ENCODE measurements at regions not wholly inside any gene's neighbourhood (a gene's known extent, or its start where the extent isn't known, plus 50 kb on each side); places are given as distances from the start of the nearest gene placed in this dataset.
"Not testable (repeated sequence)": the region's sequence is repeated elsewhere in the genome, so short reads cannot be mapped to it uniquely, and the experiment has no call there.

DNA sequence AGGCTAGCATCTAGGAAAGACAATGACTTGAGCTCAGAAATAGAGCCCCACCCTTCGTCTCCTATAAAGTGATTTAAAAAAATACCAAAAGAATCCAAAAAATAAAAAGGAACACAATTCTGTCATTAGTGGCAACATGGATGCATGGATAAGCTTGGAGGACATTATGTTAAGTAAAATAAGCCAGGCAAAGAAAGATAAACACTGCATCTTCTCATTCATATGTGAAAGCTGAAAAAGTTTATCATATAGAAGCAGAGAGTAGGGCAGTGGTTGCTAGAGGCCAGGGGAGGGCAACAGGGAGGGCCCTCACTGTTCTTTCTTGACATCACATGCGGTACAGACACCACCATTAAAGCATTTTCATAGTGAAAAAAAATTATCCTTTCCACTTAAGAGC is 220.9 kb upstream of the TRPC7 start:
- intact Hi-C loops (cut with DNase I) = no loop called here
- 79% methylated on average over 2 of the region's 2 CpGs for WGBS
- no peak overlapping the region for H3K27ac ChIP-seq (replicated peaks in 1 of 4)

DNA sequence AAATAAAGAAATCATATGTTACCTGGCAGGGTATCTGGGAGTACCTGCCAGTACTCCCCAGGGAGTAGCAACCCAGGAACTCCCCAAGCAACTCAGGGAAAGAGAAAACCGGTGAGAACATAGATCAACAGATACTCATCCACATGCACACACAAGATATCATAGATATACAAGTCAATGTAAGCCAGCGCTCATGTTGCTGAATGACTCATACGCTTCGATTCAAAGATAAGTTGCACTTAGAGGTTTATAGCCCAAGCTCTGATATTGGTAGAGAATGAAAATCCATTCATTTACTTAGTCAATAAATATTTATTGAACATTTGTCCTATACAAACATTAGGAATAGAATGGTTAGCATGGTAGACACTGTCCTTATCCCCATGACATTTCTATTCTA is 219.1 kb upstream of the TRPC7 start:
- Histone ChIP-seq H3K36me3 (no peaks in the 10 kb centered on the region), H3K4me1 (no peaks in the 10 kb centered on the region), H3K4me3 (no peak overlapping the region), H3K27me3 (no peaks in the 10 kb centered on the region), H3K27ac (replicated peaks in 1 of 4) (no peak overlapping the region), H3K9me3 (no peaks in the 10 kb centered on the region)
- DNase-seq (ENCODE audit: extremely low spot score) = no peak
- TF ChIP-seq POLR2AphosphoS5 (IDR thresholded peaks at IDR 0.05) (no peak), EP300 (IDR thresholded peaks at IDR 0.05) (no peak), POLR2A (IDR thresholded peaks at IDR 0.05; ENCODE audit: low read depth) (no peak), CTCF (IDR thresholded peaks at IDR 0.05) (no peak)
- intact Hi-C loops (cut with DNase I) = no loop called here
- WGBS = 87% methylated on average over 4 of the region's 4 CpGs

More for the DNA sequence above, 220.9 kb upstream of the TRPC7 start:
- Histone ChIP-seq H3K9me3 (no peaks in the 10 kb centered on the region), H3K4me3 (no peak overlapping the region), H3K27me3 (no peaks in the 10 kb centered on the region), H3K4me1 (no peaks in the 10 kb centered on the region), H3K36me3 (no peaks in the 10 kb centered on the region)
- DNase-seq (ENCODE audit: extremely low spot score) = no peak
- no peak for TF ChIP-seq EP300 (IDR thresholded peaks at IDR 0.05)
- no peak for TF ChIP-seq POLR2AphosphoS5 (IDR thresholded peaks at IDR 0.05)
- no peak for TF ChIP-seq CTCF (IDR thresholded peaks at IDR 0.05)
- TF ChIP-seq POLR2A (IDR thresholded peaks at IDR 0.05; ENCODE audit: low read depth) = no peak

GRCh38 chr5:136579238-136579637 is 213.9 kb upstream of the TRPC7 start:
- no peak overlapping the region for H3K27ac ChIP-seq (replicated peaks in 1 of 4)
- no peaks in the 10 kb centered on the region for H3K36me3 ChIP-seq
- TF ChIP-seq EP300 (IDR thresholded peaks at IDR 0.05) = no peak
- TF ChIP-seq POLR2A (IDR thresholded peaks at IDR 0.05; ENCODE audit: low read depth) = no peak
- no peak for TF ChIP-seq CTCF (IDR thresholded peaks at IDR 0.05)
- no peak for TF ChIP-seq POLR2AphosphoS5 (IDR thresholded peaks at IDR 0.05)
- no peaks in the 10 kb centered on the region for H3K4me1 ChIP-seq
- H3K27me3 ChIP-seq = no peaks in the 10 kb centered on the region
- 61% methylated on average over 3 of the region's 3 CpGs for WGBS
- no peak overlapping the region for H3K4me3 ChIP-seq
- no peaks in the 10 kb centered on the region for H3K9me3 ChIP-seq
- intact Hi-C loops (cut with DNase I) = no loop called here
- no peak for DNase-seq (ENCODE audit: extremely low spot score)

DNA sequence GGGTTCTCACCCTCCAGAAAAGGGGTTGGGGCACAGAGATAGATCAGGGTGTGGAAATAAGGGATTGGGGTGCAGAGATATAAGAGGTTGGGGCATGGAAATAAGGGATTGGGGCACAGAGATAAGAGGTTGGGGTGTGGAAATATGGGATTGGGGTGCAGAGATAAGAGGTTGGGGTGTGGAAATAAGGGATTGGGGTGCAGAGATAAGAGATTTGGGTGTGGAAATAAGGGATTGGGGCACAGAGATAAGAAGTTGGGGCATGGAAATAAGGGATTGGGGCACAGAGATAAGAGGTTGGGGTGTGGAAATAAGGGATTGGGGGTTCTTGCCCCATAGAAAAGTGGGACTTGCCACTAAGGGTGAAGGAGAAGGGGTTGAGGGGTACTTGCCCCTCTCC is 204.5 kb upstream of the TRPC7 start:
- intact Hi-C loops (cut with DNase I); H3K27ac ChIP-seq (replicated peaks in 1 of 4); H3K4me1 ChIP-seq; H3K27me3 ChIP-seq; H3K36me3 ChIP-seq; DNase-seq (ENCODE audit: extremely low spot score); H3K4me3 ChIP-seq; H3K9me3 ChIP-seq: not testable (repeated sequence)

DNA sequence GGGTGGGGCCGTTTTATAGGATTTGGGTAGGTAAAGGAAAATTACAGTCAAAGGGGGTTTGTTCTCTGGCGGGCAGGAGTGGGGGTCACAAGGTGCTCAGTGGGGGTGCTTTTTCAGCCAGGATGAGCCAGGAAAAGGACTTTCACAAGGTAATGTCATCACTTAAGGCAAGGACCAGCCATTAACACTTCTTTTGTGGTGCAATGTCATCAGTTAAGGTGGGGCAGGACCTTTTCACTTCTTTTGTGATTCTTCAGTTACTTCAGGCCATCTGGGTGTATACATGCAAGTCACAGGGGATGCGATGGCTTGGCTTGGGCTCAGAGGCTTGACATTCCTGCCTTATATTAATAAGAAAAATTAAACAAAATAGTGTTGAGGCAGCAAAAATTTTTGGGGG is 200.1 kb upstream of the TRPC7 start:
- H3K27me3 ChIP-seq; H3K27ac ChIP-seq (replicated peaks in 1 of 4); intact Hi-C loops (cut with DNase I); H3K36me3 ChIP-seq; DNase-seq (ENCODE audit: extremely low spot score); H3K4me1 ChIP-seq; H3K4me3 ChIP-seq; H3K9me3 ChIP-seq: not testable (repeated sequence)
- 32% methylated on average over 3 of the region's 3 CpGs for whole genome bisulfite sequencing

- H3K36me3 ChIP-seq; H3K27me3 ChIP-seq; H3K4me3 ChIP-seq; H3K9me3 ChIP-seq; intact Hi-C loops (cut with DNase I); H3K4me1 ChIP-seq; H3K27ac ChIP-seq (replicated peaks in 1 of 4); DNase-seq (ENCODE audit: extremely low spot score): not testable (repeated sequence)
- 70% methylated on average over 1 of the region's 1 CpG for WGBS
Observed at GRCh38 chr5:136565050-136565449, 199.7 kb upstream of the TRPC7 start.

DNA sequence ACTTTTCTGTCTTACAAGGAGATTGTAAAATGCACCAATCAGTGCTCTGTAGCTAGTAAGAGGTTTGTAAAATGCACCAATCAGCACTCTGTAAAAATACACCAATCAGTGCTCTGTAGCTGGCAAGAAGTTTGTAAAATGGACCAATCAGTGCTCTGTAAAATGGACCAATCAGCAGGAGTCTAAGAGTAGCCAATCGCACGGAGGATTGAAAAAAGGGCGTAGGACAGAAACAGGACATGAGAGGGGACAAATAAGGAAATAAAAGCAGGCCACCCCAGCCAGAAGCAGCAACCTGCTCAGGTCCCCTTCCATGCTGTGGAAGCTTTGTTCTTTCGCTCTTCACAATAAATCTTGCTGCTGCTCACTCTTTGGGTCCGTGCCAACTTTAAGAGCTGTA is 199.1 kb upstream of the TRPC7 start:
- H3K27ac ChIP-seq (replicated peaks in 1 of 4); DNase-seq (ENCODE audit: extremely low spot score); intact Hi-C loops (cut with DNase I); H3K4me3 ChIP-seq; H3K36me3 ChIP-seq; H3K27me3 ChIP-seq; H3K9me3 ChIP-seq; H3K4me1 ChIP-seq: not testable (repeated sequence)
- WGBS = 81% methylated on average over 5 of the region's 5 CpGs
